B cell (primary cell): ENCODE measurements at regions not wholly inside any gene's neighbourhood (a gene's known extent, or its start where the extent isn't known, plus 50 kb on each side); places are given as distances from the start of the nearest gene placed in this dataset.

Experiments used
- ATAC-seq: fragments of 200-7000 bp; cut with Tn5 transposase; one replicate; pipeline ENCODE4 v1.10.0; 2021; ENCODE audit warnings: low read depth, mild to moderate bottlenecking, moderate number of reproducible peaks, moderate library complexity
- CTCF ChIA-PET: fragments of 350-600 bp; sonication (Branson Sonifier 250); formaldehyde crosslinking; loops from one replicate; lab custom pipeline; 2021; ENCODE audit warnings: antibody characterized with exemption, inconsistent platforms; lab: Charles Lee
- POLR2A ChIA-PET: fragments of 350-600 bp; sonication (Branson Sonifier 250); formaldehyde crosslinking; loops from one replicate; lab custom pipeline; 2021; ENCODE audit warnings: antibody characterized with exemption; lab: Charles Lee
- DNase-seq: peaks from one replicate; pipeline ENCODE4 v3.0.0; 2013
- H2AFZ ChIP-seq: 2 replicates; pipeline ENCODE4 v1.6.1; 2012; ENCODE audit warnings: mild to moderate bottlenecking, low read depth, low read length; ENCODE audit not compliant: insufficient read depth, poor library complexity, severe bottlenecking
- H3K27ac ChIP-seq, 2 donors: 1 replicate in 1 of 2; 2 replicates in 1 of 2; pipeline ENCODE4 v1.5.1; 2012 to 2013; ENCODE audit warnings: low read length in 2 of 2, mild to moderate bottlenecking in 2 of 2, moderate library complexity in 1 of 2
- H3K27me3 ChIP-seq, 4 experiments: fragments of 200-600 bp in 1 of 4; sonication (generic) in 1 of 4; replicated peaks in 1 of 4; 1 replicate in 2 of 4; 2 replicates in 2 of 4; pipeline versions ENCODE4 v1.6.1 to v1.7.0; 2013 to 2016; ENCODE audit warnings: low read length in 3 of 4, mild to moderate bottlenecking in 2 of 4, mixed read lengths in 1 of 4, moderate library complexity in 1 of 4; ENCODE audit not compliant: insufficient read depth in 4 of 4, control insufficient read depth in 3 of 4; ENCODE audit errors: control extremely low read depth in 1 of 4
- H3K36me3 ChIP-seq, 2 experiments: replicated peaks in 1 of 2; 1 replicate in 1 of 2; 2 replicates in 1 of 2; pipeline versions ENCODE4 v1.6.1 to v1.7.1; 2013; ENCODE audit warnings: low read length in 1 of 2; ENCODE audit not compliant: insufficient read depth in 2 of 2, control insufficient read depth in 1 of 2; ENCODE audit errors: control extremely low read depth in 1 of 2, extremely low read depth in 1 of 2
- H3K4me1 ChIP-seq, 2 donors: fragments of 200-600 bp in 1 of 2; sonication (generic) in 1 of 2; 1 replicate in 1 of 2; 2 replicates in 1 of 2; pipeline versions ENCODE4 v1.5.1 to v1.6.1; 2013 to 2017; ENCODE audit warnings: low read length in 2 of 2; ENCODE audit not compliant: control insufficient read depth in 2 of 2, insufficient read depth in 2 of 2
- H3K4me2 ChIP-seq: replicated peaks from 2 replicates; pipeline ENCODE3; 2012; ENCODE audit warnings: mild to moderate bottlenecking, low read depth, low read length; ENCODE audit not compliant: poor library complexity, severe bottlenecking
- H3K4me3 ChIP-seq, 5 experiments: fragments of 200-600 bp in 1 of 5; sonication (generic) in 1 of 5; 1 replicate in 3 of 5; 2 replicates in 2 of 5; pipeline versions ENCODE4 v1.5.1 to v1.7.0; 2011 to 2016; ENCODE audit warnings: low read length in 4 of 5, mild to moderate bottlenecking in 4 of 5, low read depth in 2 of 5, control low read depth in 1 of 5, moderate library complexity in 1 of 5; ENCODE audit not compliant: insufficient read depth in 1 of 5; ENCODE audit errors: control extremely low read depth in 1 of 5, extremely low read depth in 1 of 5
- H3K79me2 ChIP-seq: fragments of 200-600 bp; sonication (generic); one replicate; pipeline ENCODE4 v1.6.0; 2016; ENCODE audit warnings: low read length; ENCODE audit not compliant: control insufficient read depth, insufficient read depth
- H3K9ac ChIP-seq: fragments of 200-600 bp; sonication (generic); 2 replicates; pipeline ENCODE4 v1.6.1; 2017; ENCODE audit warnings: mild to moderate bottlenecking, low read length, moderate library complexity
- H3K9me3 ChIP-seq, 3 donors: one replicate each; pipeline versions ENCODE4 v1.6.1 to v1.7.1; 2013; ENCODE audit warnings: low read length in 2 of 3; ENCODE audit not compliant: control insufficient read depth in 2 of 3, insufficient read depth in 1 of 3; ENCODE audit errors: control extremely low read depth in 1 of 3
- H4K20me1 ChIP-seq: 2 replicates; pipeline ENCODE4 v1.6.0; 2012; ENCODE audit warnings: mild to moderate bottlenecking, low read length; ENCODE audit not compliant: insufficient read depth, control insufficient read depth, poor library complexity, severe bottlenecking
- H3K27ac Mint-ChIP-seq: one replicate; pipeline ENCODE4 v1.8.0; 2021; ENCODE audit warnings: mixed read lengths
- H3K27me3 Mint-ChIP-seq: one replicate; pipeline ENCODE4 v1.8.0; 2021; ENCODE audit warnings: mixed read lengths
- H3K4me1 Mint-ChIP-seq: one replicate; pipeline ENCODE4 v1.8.0; 2021; ENCODE audit warnings: mixed read lengths
- H3K4me3 Mint-ChIP-seq: one replicate; pipeline ENCODE4 v1.8.0; 2021; ENCODE audit warnings: mixed read lengths
- H3K9me3 Mint-ChIP-seq: one replicate; pipeline ENCODE4 v1.8.0; 2022; ENCODE audit warnings: mixed read lengths; ENCODE audit not compliant: insufficient read depth
- EZH2 ChIP-seq: IDR thresholded peaks from 2 replicates; pipeline ENCODE4 v1.6.1; 2012; ENCODE audit warnings: borderline replicate concordance, low read depth, mild to moderate bottlenecking, moderate library complexity, low read length; ENCODE audit not compliant: insufficient read depth, poor library complexity, severe bottlenecking
- WGBS: methylation state at CpG from one replicate; pipeline ENCODE4 v1.1.5; 2013; ENCODE audit warnings: missing lambda C conversion rate; ENCODE audit not compliant: insufficient coverage; 5-methylcytosine and 5-hydroxymethylcytosine counted together
- intact Hi-C: fragments of 100-400 bp; cut with micrococcal nuclease; formaldehyde crosslinking; loops from one replicate; pipeline ENCODE4 v1.10.0; 2022
- TF ChIP-seq, protein P1 (sequence below): fragments of 200-600 bp; IDR thresholded peaks from one replicate; pipeline ENCODE4 v1.8.0; 2022; ENCODE audit warnings: antibody characterized with exemption, mild to moderate bottlenecking

DNA sequence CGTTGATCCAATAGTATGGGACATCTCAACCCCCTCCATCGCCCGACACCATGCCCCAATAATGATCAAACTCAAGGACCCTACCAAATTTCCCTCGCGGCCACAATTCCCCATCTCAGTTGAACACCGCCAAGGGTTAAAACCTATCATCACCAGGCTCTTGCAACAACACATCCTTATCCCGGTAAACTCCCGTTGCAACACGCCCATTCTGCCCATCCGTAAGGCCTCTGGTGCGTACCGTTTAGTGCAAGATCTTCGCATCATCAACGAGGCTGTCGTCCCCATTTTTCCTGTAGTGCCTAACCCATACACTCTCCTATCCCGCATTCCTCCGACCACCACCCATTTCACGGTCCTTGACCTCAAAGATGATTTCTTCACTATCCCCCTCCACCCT is 960.5 kb downstream of the RPA4 start:
- 96% methylated on average over 12 of the region's 18 CpGs for WGBS
- Histone ChIP-seq H3K4me2 (no peak overlapping the region), H3K4me1 (no peaks in the 10 kb centered on the region), H3K9me3 (peaks cover 0 to 25% (median 0%) of the 10 kb centered on the region in 3 donors), H3K4me3 (no peak overlapping the region), H3K27me3 (no peaks in the 10 kb centered on the region), H3K36me3 (no peaks in the 10 kb centered on the region), H2AFZ (no peak overlapping the region), H3K27ac (no peak overlapping the region), H3K79me2 (no peaks in the 10 kb centered on the region), H3K9ac (no peak overlapping the region), H4K20me1 (no peaks in the 10 kb centered on the region)
- intact Hi-C loops = no loop called here
- CTCF ChIA-PET = no interaction called here
- no peaks in the 10 kb centered on the region for H3K27me3 Mint-ChIP-seq
- POLR2A ChIA-PET = no interaction called here
- H3K27ac Mint-ChIP-seq = no peak overlapping the region
- TF ChIP-seq EZH2 = no peak
- TF ChIP-seq, protein P1, sequence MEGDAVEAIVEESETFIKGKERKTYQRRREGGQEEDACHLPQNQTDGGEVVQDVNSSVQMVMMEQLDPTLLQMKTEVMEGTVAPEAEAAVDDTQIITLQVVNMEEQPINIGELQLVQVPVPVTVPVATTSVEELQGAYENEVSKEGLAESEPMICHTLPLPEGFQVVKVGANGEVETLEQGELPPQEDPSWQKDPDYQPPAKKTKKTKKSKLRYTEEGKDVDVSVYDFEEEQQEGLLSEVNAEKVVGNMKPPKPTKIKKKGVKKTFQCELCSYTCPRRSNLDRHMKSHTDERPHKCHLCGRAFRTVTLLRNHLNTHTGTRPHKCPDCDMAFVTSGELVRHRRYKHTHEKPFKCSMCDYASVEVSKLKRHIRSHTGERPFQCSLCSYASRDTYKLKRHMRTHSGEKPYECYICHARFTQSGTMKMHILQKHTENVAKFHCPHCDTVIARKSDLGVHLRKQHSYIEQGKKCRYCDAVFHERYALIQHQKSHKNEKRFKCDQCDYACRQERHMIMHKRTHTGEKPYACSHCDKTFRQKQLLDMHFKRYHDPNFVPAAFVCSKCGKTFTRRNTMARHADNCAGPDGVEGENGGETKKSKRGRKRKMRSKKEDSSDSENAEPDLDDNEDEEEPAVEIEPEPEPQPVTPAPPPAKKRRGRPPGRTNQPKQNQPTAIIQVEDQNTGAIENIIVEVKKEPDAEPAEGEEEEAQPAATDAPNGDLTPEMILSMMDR = no peak
- ATAC-seq (no peak), DNase-seq (no peak)
- H3K9me3 Mint-ChIP-seq = peaks cover 10% of the 10 kb centered on the region
- H3K4me1 Mint-ChIP-seq = no peaks in the 10 kb centered on the region
- no peak overlapping the region for H3K4me3 Mint-ChIP-seq

DNA sequence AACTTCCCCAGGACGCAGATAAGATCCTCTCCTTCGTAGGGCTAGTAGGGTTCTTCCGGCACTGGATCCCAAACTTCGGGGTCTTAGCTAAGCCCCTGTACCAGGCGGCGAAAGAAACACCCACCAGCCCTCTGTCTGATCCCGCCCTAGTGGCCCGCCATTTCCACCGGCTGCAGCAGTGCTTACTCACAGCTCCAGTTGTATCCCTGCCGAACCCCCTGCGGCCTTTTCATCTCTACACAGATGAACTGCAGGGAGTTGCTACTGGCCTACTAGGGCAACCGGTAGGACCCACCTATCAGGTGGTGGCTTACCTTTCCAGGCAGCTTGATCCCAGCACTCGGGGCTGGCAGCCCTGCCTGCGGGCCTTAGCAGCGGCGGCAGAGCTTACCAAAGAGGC is 961.2 kb downstream of the RPA4 start:
- H3K9me3 Mint-ChIP-seq = peaks cover 10% of the 10 kb centered on the region
- ChIA-PET CTCF (no interaction called here), POLR2A (no interaction called here)
- Histone ChIP-seq H3K27me3 (no peaks in the 10 kb centered on the region), H3K4me3 (no peak overlapping the region), H3K27ac (no peak overlapping the region), H4K20me1 (no peaks in the 10 kb centered on the region), H3K9me3 (peaks cover 0 to 25% (median 0%) of the 10 kb centered on the region in 3 donors), H3K79me2 (no peaks in the 10 kb centered on the region), H3K4me2 (no peak overlapping the region), H3K9ac (no peak overlapping the region), H3K4me1 (no peaks in the 10 kb centered on the region), H2AFZ (no peak overlapping the region), H3K36me3 (no peaks in the 10 kb centered on the region)
- WGBS = 97% methylated on average over 9 of the region's 16 CpGs
- DNase-seq (no peak), ATAC-seq (no peak)
- intact Hi-C loops = no loop called here
- no peak overlapping the region for H3K27ac Mint-ChIP-seq
- no peak for TF ChIP-seq EZH2
- TF ChIP-seq, protein P1 = no peak
- no peak overlapping the region for H3K4me3 Mint-ChIP-seq
- no peaks in the 10 kb centered on the region for H3K27me3 Mint-ChIP-seq
- H3K4me1 Mint-ChIP-seq = no peaks in the 10 kb centered on the region
